HepG2 (cell line): ENCODE measurements at regions not wholly inside any gene's neighbourhood (a gene's known extent, or its start where the extent isn't known, plus 50 kb on each side); places are given as distances from the start of the nearest gene placed in this dataset.

Experiments
- ATAC-seq: fragments of 200-7000 bp; cut with Tn5 transposase; 3 replicates; pipeline ENCODE4 v1.9.1; 2020; ENCODE audit warnings: mild to moderate bottlenecking, moderate library complexity
- BruUV-seq: library from RNA; stranded (reverse); fragments of 400-500 nt; replicated peaks from 2 replicates; lab custom pipeline; 2021; lab: Mats Ljungman, UMichigan
- CTCF ChIA-PET: fragments of 300-600 bp; formaldehyde crosslinking; extraction: SDS; loops from one replicate; lab custom pipeline; 2021; ENCODE audit warnings: low total read pairs, inconsistent platforms, low intra/inter-chr PET ratio; lab: Yijun Ruan, JAX
- POLR2A ChIA-PET: fragments of 350-600 bp; sonication (Branson Sonifier 250); formaldehyde crosslinking; loops from one replicate; lab custom pipeline; 2020; ENCODE audit warnings: antibody characterized with exemption, inconsistent platforms; lab: Yijun Ruan, JAX
- DNase-seq: peaks from one replicate; pipeline ENCODE4 v3.0.0-alpha.2; 2015; ENCODE audit warnings: low spot score
- FAIRE-seq: peaks from 3 replicates; lab custom pipeline; 2011; peaks lifted over from hg19 to GRCh38; lab: Jason Lieb, UNC
- H2AFZ ChIP-seq: one replicate; pipeline ENCODE4 v1.6.1; 2011; ENCODE audit warnings: low read length, inconsistent platforms
- H3K27ac ChIP-seq: fragments of 300-600 bp; 3 replicates; pipeline ENCODE4 v1.8.0; 2011; ENCODE audit warnings: mixed run types, mild to moderate bottlenecking, mixed read lengths, low read length, inconsistent platforms; ENCODE audit not compliant: insufficient read depth; ENCODE audit errors: extremely low read length
- H3K27me3 ChIP-seq, 2 experiments: fragments of 200-600 bp in 1 of 2; 2 replicates in 1 of 2; 3 replicates in 1 of 2; pipeline versions ENCODE4 v1.6.0 to v1.8.0; 2011; ENCODE audit warnings: low read length in 2 of 2, mild to moderate bottlenecking in 2 of 2, moderate library complexity in 2 of 2, inconsistent platforms in 1 of 2; ENCODE audit not compliant: insufficient read depth in 2 of 2, control insufficient read depth in 1 of 2
- H3K36me3 ChIP-seq, 2 experiments: fragments of 200-600 bp in 1 of 2; replicated peaks in 1 of 2; 2 replicates in 1 of 2; 3 replicates in 1 of 2; pipeline versions ENCODE4 v1.5.1 to v1.8.0; 2011; ENCODE audit warnings: low read length in 2 of 2, inconsistent platforms in 1 of 2; ENCODE audit not compliant: insufficient read depth in 2 of 2, control insufficient read depth in 1 of 2
- H3K4me1 ChIP-seq: 2 replicates; pipeline ENCODE4 v1.5.1; 2012; ENCODE audit warnings: low read length, inconsistent platforms; ENCODE audit not compliant: insufficient read depth
- H3K4me2 ChIP-seq: 2 replicates; pipeline ENCODE4 v1.6.0; 2011; ENCODE audit warnings: low read depth, low read length, inconsistent platforms
- H3K4me3 ChIP-seq, 3 experiments: fragments of 200-600 bp in 1 of 3; sonication (generic), shearing (Covaris generic) in 1 of 3; replicated peaks in 1 of 3; 2 replicates each; pipeline ENCODE4 v1.5.1; 2011 to 2016; ENCODE audit warnings: low read length in 3 of 3, inconsistent platforms in 2 of 3, low read depth in 2 of 3, mild to moderate bottlenecking in 2 of 3, control low read depth in 1 of 3, mixed read lengths in 1 of 3; ENCODE audit not compliant: insufficient read depth in 1 of 3
- H3K79me2 ChIP-seq: one replicate; pipeline ENCODE4 v1.6.1; 2011; ENCODE audit warnings: low read length, inconsistent platforms; ENCODE audit not compliant: insufficient read depth
- H3K9ac ChIP-seq: 2 replicates; pipeline ENCODE4 v1.6.0; 2011; ENCODE audit warnings: mild to moderate bottlenecking, low read depth, low read length, inconsistent platforms; ENCODE audit not compliant: insufficient read depth
- H3K9me3 ChIP-seq: 2 replicates; pipeline ENCODE4 v1.5.1; 2012; ENCODE audit warnings: mild to moderate bottlenecking, low read length
- H4K20me1 ChIP-seq: 2 replicates; pipeline ENCODE4 v1.6.0; 2011; ENCODE audit warnings: inconsistent platforms, mild to moderate bottlenecking, low read length, moderate library complexity; ENCODE audit not compliant: insufficient read depth
- FOSL1 ChIP-seq: sonication (generic); formaldehyde crosslinking; IDR thresholded peaks from 2 replicates; pipeline ENCODE4 v1.9.0; 2021; ENCODE audit warnings: missing genetic modification reagents, borderline replicate concordance
- HNRNPUL1 ChIP-seq: fragments of 200-400 bp; formaldehyde crosslinking; IDR thresholded peaks from 2 replicates; pipeline ENCODE4 v1.6.1; 2017; ENCODE audit warnings: low read depth, mild to moderate bottlenecking, low read length, moderate library complexity
- MAF1 ChIP-seq: sonication (generic); formaldehyde crosslinking; IDR thresholded peaks from 2 replicates; pipeline ENCODE4 v1.5.0; 2020; ENCODE audit warnings: missing genetic modification reagents, borderline replicate concordance
- MBNL3 ChIP-seq: fragments of 250-450 bp; sonication (Bioruptor Pico); conservative IDR thresholded peaks from 2 replicates; pipeline ENCODE4 v1.8.0; 2022; ENCODE audit warnings: mild to moderate bottlenecking, inconsistent platforms
- MTF2 ChIP-seq: sonication (generic); formaldehyde crosslinking; IDR thresholded peaks from 2 replicates; pipeline ENCODE4 v1.5.0; 2020; ENCODE audit warnings: missing genetic modification reagents, borderline replicate concordance
- ZNF17 ChIP-seq: sonication (generic); formaldehyde crosslinking; IDR thresholded peaks from 2 replicates; pipeline ENCODE4 v1.5.0; 2020; ENCODE audit warnings: mild to moderate bottlenecking, missing genetic modification reagents
- ZNF207 ChIP-seq: fragments of 450-650 bp; IDR thresholded peaks from 2 replicates; pipeline ENCODE4 v1.6.1; 2016; ENCODE audit warnings: antibody characterized with exemption, borderline replicate concordance
- ZNF577 ChIP-seq: sonication (generic); formaldehyde crosslinking; IDR thresholded peaks from 2 replicates; pipeline ENCODE4 v1.4.0; 2020; ENCODE audit warnings: mild to moderate bottlenecking, low read depth, missing genetic modification reagents, borderline replicate concordance
- ZNF788 ChIP-seq: sonication (generic); formaldehyde crosslinking; IDR thresholded peaks from 2 replicates; pipeline ENCODE4 v1.5.0; 2020; ENCODE audit warnings: mild to moderate bottlenecking, missing genetic modification reagents, borderline replicate concordance
- WGBS: methylation state at CpG from one replicate; pipeline ENCODE4 v1.1.6; 2017; ENCODE audit warnings: low lambda C conversion rate; 5-methylcytosine and 5-hydroxymethylcytosine counted together
- in situ Hi-C: cut with HindIII; loops from 2 replicates; pipeline ENCODE4 v1.10.0; 2017; ENCODE audit warnings: low pct_unique_long_range_greater_than_20kb; ENCODE audit not compliant: extremely low pct_ligation_motif_present
- intact Hi-C: fragments of 100-400 bp; cut with micrococcal nuclease; formaldehyde crosslinking; loops from one replicate; pipeline ENCODE4 v1.10.0; 2022; ENCODE audit not compliant: unreplicated experiment
- TF ChIP-seq, protein P1 (sequence below): sonication (generic); formaldehyde crosslinking; IDR thresholded peaks from 2 replicates; pipeline ENCODE4 v1.4.0; 2020; ENCODE audit warnings: missing genetic modification reagents

GRCh38 chrX:38970074-38970473 lies 168.8 kb downstream of the MID1IP1 start:
- TF ChIP-seq MTF2 (CRISPR knock-in tag), result no peak
- TF ChIP-seq FOSL1 (CRISPR knock-in tag), result no peak
- no peak for TF ChIP-seq ZNF207
- TF ChIP-seq ZNF788, result no peak
- no peak overlapping the region for H3K27ac ChIP-seq
- BruUV-seq, result no TSS peak
- no peaks in the 10 kb centered on the region for H3K36me3 ChIP-seq
- no peaks in the 10 kb centered on the region for H3K79me2 ChIP-seq
- in situ Hi-C loops, result no loop called here
- ATAC-seq, result no peak
- CTCF ChIA-PET, result no interaction called here
- POLR2A ChIA-PET, result no interaction called here
- no peaks in the 10 kb centered on the region for H3K27me3 ChIP-seq
- intact Hi-C loops, result no loop called here
- H3K9me3 ChIP-seq, result no peaks in the 10 kb centered on the region
- H3K4me3 ChIP-seq, result no peak overlapping the region
- no peak for DNase-seq
- H4K20me1 ChIP-seq, result no peaks in the 10 kb centered on the region
- no peaks in the 10 kb centered on the region for H3K4me1 ChIP-seq
- no peak overlapping the region for H3K9ac ChIP-seq
- no peak overlapping the region for H3K4me2 ChIP-seq
- FAIRE-seq, result no peak
- no CpG with 5 or more reads among the region's 1 CpG for WGBS
- H2AFZ ChIP-seq, result no peak overlapping the region

DNA sequence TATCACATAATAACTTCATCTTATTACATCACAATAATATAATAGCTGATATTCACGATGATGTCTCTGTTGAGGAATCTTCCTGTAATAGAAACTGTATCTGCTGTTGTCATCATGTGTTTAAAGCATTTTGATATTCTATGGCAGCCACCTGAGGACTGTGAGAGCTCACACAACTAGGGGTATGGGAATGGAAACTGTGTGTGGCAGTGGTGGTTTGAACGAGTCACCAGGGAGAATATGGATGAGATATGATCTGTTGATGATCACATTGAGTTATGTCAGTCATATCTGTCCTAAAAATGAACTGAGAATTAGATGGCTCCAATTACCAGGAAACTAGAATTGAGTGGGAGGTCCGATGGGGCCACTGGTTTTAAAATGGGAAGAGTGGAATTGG lies 169.6 kb downstream of the MID1IP1 start:
- intact Hi-C loops, result no loop called here
- FAIRE-seq, result no peak
- no peaks in the 10 kb centered on the region for H3K9me3 ChIP-seq
- WGBS, result 21% methylated on average over 3 of the region's 3 CpGs
- in situ Hi-C loops, result no loop called here
- TF ChIP-seq MBNL3 (CRISPR knock-in tag), result no peak
- no peak for TF ChIP-seq ZNF577 (CRISPR knock-in tag)
- no peak for TF ChIP-seq MAF1 (CRISPR knock-in tag)
- TF ChIP-seq, protein P1, sequence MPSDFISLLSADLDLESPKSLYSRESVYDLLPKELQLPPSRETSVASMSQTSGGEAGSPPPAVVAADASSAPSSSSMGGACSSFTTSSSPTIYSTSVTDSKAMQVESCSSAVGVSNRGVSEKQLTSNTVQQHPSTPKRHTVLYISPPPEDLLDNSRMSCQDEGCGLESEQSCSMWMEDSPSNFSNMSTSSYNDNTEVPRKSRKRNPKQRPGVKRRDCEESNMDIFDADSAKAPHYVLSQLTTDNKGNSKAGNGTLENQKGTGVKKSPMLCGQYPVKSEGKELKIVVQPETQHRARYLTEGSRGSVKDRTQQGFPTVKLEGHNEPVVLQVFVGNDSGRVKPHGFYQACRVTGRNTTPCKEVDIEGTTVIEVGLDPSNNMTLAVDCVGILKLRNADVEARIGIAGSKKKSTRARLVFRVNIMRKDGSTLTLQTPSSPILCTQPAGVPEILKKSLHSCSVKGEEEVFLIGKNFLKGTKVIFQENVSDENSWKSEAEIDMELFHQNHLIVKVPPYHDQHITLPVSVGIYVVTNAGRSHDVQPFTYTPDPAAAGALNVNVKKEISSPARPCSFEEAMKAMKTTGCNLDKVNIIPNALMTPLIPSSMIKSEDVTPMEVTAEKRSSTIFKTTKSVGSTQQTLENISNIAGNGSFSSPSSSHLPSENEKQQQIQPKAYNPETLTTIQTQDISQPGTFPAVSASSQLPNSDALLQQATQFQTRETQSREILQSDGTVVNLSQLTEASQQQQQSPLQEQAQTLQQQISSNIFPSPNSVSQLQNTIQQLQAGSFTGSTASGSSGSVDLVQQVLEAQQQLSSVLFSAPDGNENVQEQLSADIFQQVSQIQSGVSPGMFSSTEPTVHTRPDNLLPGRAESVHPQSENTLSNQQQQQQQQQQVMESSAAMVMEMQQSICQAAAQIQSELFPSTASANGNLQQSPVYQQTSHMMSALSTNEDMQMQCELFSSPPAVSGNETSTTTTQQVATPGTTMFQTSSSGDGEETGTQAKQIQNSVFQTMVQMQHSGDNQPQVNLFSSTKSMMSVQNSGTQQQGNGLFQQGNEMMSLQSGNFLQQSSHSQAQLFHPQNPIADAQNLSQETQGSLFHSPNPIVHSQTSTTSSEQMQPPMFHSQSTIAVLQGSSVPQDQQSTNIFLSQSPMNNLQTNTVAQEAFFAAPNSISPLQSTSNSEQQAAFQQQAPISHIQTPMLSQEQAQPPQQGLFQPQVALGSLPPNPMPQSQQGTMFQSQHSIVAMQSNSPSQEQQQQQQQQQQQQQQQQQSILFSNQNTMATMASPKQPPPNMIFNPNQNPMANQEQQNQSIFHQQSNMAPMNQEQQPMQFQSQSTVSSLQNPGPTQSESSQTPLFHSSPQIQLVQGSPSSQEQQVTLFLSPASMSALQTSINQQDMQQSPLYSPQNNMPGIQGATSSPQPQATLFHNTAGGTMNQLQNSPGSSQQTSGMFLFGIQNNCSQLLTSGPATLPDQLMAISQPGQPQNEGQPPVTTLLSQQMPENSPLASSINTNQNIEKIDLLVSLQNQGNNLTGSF, result no peak
- no peak for TF ChIP-seq HNRNPUL1
- TF ChIP-seq ZNF17 (CRISPR knock-in tag), result no peak
- TF ChIP-seq, all 625 proteins: peak for 0
- no peaks in the 10 kb centered on the region for H4K20me1 ChIP-seq
- H3K36me3 ChIP-seq, result no peaks in the 10 kb centered on the region
- H3K27ac ChIP-seq, result no peak overlapping the region
- CTCF ChIA-PET, result no interaction called here
- no peak overlapping the region for H3K9ac ChIP-seq
- H3K27me3 ChIP-seq, result no peaks in the 10 kb centered on the region
- no peak for ATAC-seq
- H3K4me3 ChIP-seq, result no peak overlapping the region
- H2AFZ ChIP-seq, result no peak overlapping the region
- DNase-seq, result no peak
- no peaks in the 10 kb centered on the region for H3K4me1 ChIP-seq
- H3K79me2 ChIP-seq, result no peaks in the 10 kb centered on the region
- POLR2A ChIA-PET, result no interaction called here
- BruUV-seq, result no TSS peak
- H3K4me2 ChIP-seq, result no peak overlapping the region
